Breast epithelium (tissue), 4 donors: ENCODE measurements at regions not wholly inside any gene's neighbourhood (a gene's known extent, or its start where the extent isn't known, plus 50 kb on each side); places are given as distances from the start of the nearest gene placed in this dataset.

ENCODE experiments used
- DNase-seq, 2 donors: peaks; one replicate each; pipeline ENCODE4 v3.0.0-alpha.2; 2019; ENCODE audit warnings: low spot score in 2 of 2
- H3K27ac ChIP-seq, 2 donors: fragments of 200-600 bp; sonication (generic) in 1 of 2; one replicate each; pipeline ENCODE4 v1.5.1; 2016 to 2019; ENCODE audit warnings: mild to moderate bottlenecking in 1 of 2
- H3K27me3 ChIP-seq, 2 donors: fragments of 200-600 bp; sonication (generic) in 1 of 2; one replicate each; pipeline versions ENCODE4 v1.5.1 to v1.6.0; 2017 to 2019; ENCODE audit warnings: control low read depth in 1 of 2, mild to moderate bottlenecking in 1 of 2
- H3K36me3 ChIP-seq: fragments of 200-600 bp; one replicate; pipeline ENCODE4 v1.5.1; 2019
- H3K4me1 ChIP-seq, 2 donors: fragments of 200-600 bp; sonication (generic); one replicate each; pipeline ENCODE4 v1.5.1; 2016 to 2019; ENCODE audit warnings: control low read depth in 1 of 2
- H3K4me3 ChIP-seq, 3 donors: fragments of 200-600 bp; sonication (generic); 1 replicate in 2 of 3; 2 replicates in 1 of 3; pipeline ENCODE4 v1.5.1; 2016 to 2019; ENCODE audit warnings: mild to moderate bottlenecking in 3 of 3, moderate library complexity in 2 of 3
- H3K9me3 ChIP-seq, 2 donors: fragments of 200-600 bp; sonication (generic) in 1 of 2; one replicate each; pipeline ENCODE4 v1.5.1; 2016 to 2019; ENCODE audit warnings: control low read depth in 1 of 2
- CTCF ChIP-seq, 3 donors: fragments of 450-650 bp; IDR thresholded peaks; one replicate each; pipeline ENCODE4 v1.5.1; 2016 to 2017; ENCODE audit warnings: antibody characterized with exemption in 3 of 3, mild to moderate bottlenecking in 3 of 3, moderate library complexity in 3 of 3
- POLR2A ChIP-seq: fragments of 450-650 bp; IDR thresholded peaks from one replicate; pipeline ENCODE4 v1.6.1; 2016; ENCODE audit warnings: antibody characterized with exemption, mild to moderate bottlenecking, moderate library complexity
- POLR2AphosphoS5 ChIP-seq, 3 donors: sonication (generic); formaldehyde crosslinking; IDR thresholded peaks; one replicate each; pipeline ENCODE4 v1.6.1; 2017; ENCODE audit warnings: antibody characterized with exemption in 3 of 3
- intact Hi-C: fragments of 100-400 bp; cut with DNase I; formaldehyde crosslinking; loops from one replicate; pipeline ENCODE4 v1.15.1; 2023; ENCODE audit warnings: low total_unique reads

DNA sequence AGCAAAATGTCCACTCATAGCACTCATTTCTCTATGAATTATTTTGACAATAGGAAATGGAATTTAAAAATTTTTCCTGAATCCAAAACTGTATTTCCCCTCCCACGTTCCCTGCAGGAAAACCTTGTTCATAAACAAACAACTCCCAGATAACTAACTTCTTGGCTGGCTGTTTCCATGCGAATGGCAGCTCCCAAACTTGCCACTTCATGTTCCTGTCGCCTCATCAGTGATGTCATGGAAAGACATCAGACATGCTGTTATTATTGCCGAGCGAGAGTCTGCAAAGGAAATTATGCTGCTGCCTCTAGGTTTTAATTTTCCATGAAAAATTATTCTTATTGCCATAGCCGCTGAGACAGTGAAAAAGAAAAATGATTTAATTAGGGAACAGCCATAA is 117.0 kb upstream of the RIOK3 start:
- intact Hi-C loops = loop anchor here (2.0 kb wide), 1 partner anchor 15 kb away; no protein-coding TSS in a partner anchor
- no peak for TF ChIP-seq POLR2A
- no peak overlapping the region for H3K4me3 ChIP-seq
- H3K27ac ChIP-seq = peak overlapping the region in 1 of 2 donors; percentile 38
- no peaks in the 10 kb centered on the region for H3K9me3 ChIP-seq
- H3K36me3 ChIP-seq = no peaks in the 10 kb centered on the region
- no peak for DNase-seq
- H3K27me3 ChIP-seq = no peaks in the 10 kb centered on the region
- H3K4me1 ChIP-seq = no peaks in the 10 kb centered on the region

GRCh38 chr18:23337599-23338444 is 115.3 kb upstream of the RIOK3 start:
- intact Hi-C loops = loop anchor here (2.0 kb wide), 1 partner anchor 17 kb away; no protein-coding TSS in a partner anchor
- Histone ChIP-seq H3K9me3 (no peaks in the 10 kb centered on the region), H3K36me3 (no peaks in the 10 kb centered on the region), H3K4me1 (no peaks in the 10 kb centered on the region), H3K27ac (no peak overlapping the region), H3K27me3 (no peaks in the 10 kb centered on the region), H3K4me3 (no peak overlapping the region)
- no peak for DNase-seq
- TF ChIP-seq POLR2A (no peak), POLR2AphosphoS5 (IDR thresholded peaks at IDR 0.05) (no peak), CTCF (IDR thresholded peaks at IDR 0.05) (no peak)

GRCh38 chr18:23340661-23341060 is 112.4 kb upstream of the RIOK3 start:
- intact Hi-C loops = no loop called here
- TF ChIP-seq POLR2AphosphoS5 (IDR thresholded peaks at IDR 0.05) (no peak), CTCF (IDR thresholded peaks at IDR 0.05) (no peak), POLR2A (no peak)
- no peaks in the 10 kb centered on the region for H3K27me3 ChIP-seq
- H3K27ac ChIP-seq = peak overlapping the region in 1 of 2 donors; percentile 43
- H3K4me3 ChIP-seq = no peak overlapping the region
- H3K9me3 ChIP-seq = no peaks in the 10 kb centered on the region
- DNase-seq = no peak
- no peaks in the 10 kb centered on the region for H3K4me1 ChIP-seq
- H3K36me3 ChIP-seq = no peaks in the 10 kb centered on the region

- no peaks in the 10 kb centered on the region for H3K4me1 ChIP-seq
- H3K27ac ChIP-seq = peak overlapping the region in 1 of 2 donors; percentile 22
- no peak overlapping the region for H3K4me3 ChIP-seq
- no peaks in the 10 kb centered on the region for H3K36me3 ChIP-seq
- TF ChIP-seq POLR2A (no peak), CTCF (IDR thresholded peaks at IDR 0.05) (no peak), POLR2AphosphoS5 (IDR thresholded peaks at IDR 0.05) (no peak)
- no peaks in the 10 kb centered on the region for H3K27me3 ChIP-seq
- intact Hi-C loops = no loop called here
- DNase-seq = no peak
- no peaks in the 10 kb centered on the region for H3K9me3 ChIP-seq
Observed at GRCh38 chr18:23341383-23341782, 111.7 kb upstream of the RIOK3 start.

- DNase-seq = no peak
- H3K9me3 ChIP-seq = no peaks in the 10 kb centered on the region
- H3K27me3 ChIP-seq = no peaks in the 10 kb centered on the region
- no peak overlapping the region for H3K27ac ChIP-seq
- no peak overlapping the region for H3K4me3 ChIP-seq
- intact Hi-C loops = no loop called here
- H3K36me3 ChIP-seq = no peaks in the 10 kb centered on the region
- H3K4me1 ChIP-seq = no peaks in the 10 kb centered on the region
- TF ChIP-seq POLR2AphosphoS5 (IDR thresholded peaks at IDR 0.05) (no peak), CTCF (IDR thresholded peaks at IDR 0.05) (no peak), POLR2A (no peak)
Observed at GRCh38 chr18:23341983-23342382, 111.1 kb upstream of the RIOK3 start.
